Liver (tissue), 7 donors: ENCODE measurements at regions not wholly inside any gene's neighbourhood (a gene's known extent, or its start where the extent isn't known, plus 50 kb on each side); places are given as distances from the start of the nearest gene placed in this dataset.

Experiments
- DNase-seq: peaks from one replicate; pipeline ENCODE4 v3.0.0-alpha.2; 2017; ENCODE audit warnings: low spot score
- H3K27ac ChIP-seq, 2 donors: one replicate each; pipeline ENCODE4 v1.7.0; 2013; ENCODE audit warnings: inconsistent platforms in 2 of 2, low read length in 2 of 2, control low read depth in 1 of 2, low read depth in 1 of 2, mild to moderate bottlenecking in 1 of 2
- H3K27me3 ChIP-seq, 4 donors: one replicate each; pipeline versions ENCODE4 v1.6.1 to v1.7.0; 2013; ENCODE audit warnings: low read length in 3 of 4, inconsistent platforms in 1 of 4, mild to moderate bottlenecking in 1 of 4, moderate library complexity in 1 of 4; ENCODE audit not compliant: control insufficient read depth in 4 of 4, insufficient read depth in 4 of 4
- H3K36me3 ChIP-seq, 4 donors: one replicate each; pipeline versions ENCODE4 v1.6.1 to v1.7.0; 2013; ENCODE audit warnings: low read length in 3 of 4, mild to moderate bottlenecking in 3 of 4, low read depth in 1 of 4, moderate library complexity in 1 of 4; ENCODE audit not compliant: control insufficient read depth in 4 of 4, insufficient read depth in 3 of 4
- H3K4me1 ChIP-seq, 4 donors: one replicate each; pipeline versions ENCODE4 v1.6.1 to v1.7.0; 2013; ENCODE audit warnings: low read length in 3 of 4, mild to moderate bottlenecking in 3 of 4, moderate library complexity in 1 of 4; ENCODE audit not compliant: control insufficient read depth in 4 of 4, insufficient read depth in 4 of 4
- H3K4me3 ChIP-seq, 3 donors: one replicate each; pipeline versions ENCODE4 v1.6.1 to v1.7.0; 2013; ENCODE audit warnings: low read length in 3 of 3, control low read depth in 1 of 3, low read depth in 1 of 3, mild to moderate bottlenecking in 1 of 3
- H3K9ac ChIP-seq, 2 donors: one replicate each; pipeline ENCODE4 v1.7.0; 2013; ENCODE audit warnings: low read length in 2 of 2, mild to moderate bottlenecking in 2 of 2, moderate library complexity in 2 of 2, control low read depth in 1 of 2, low read depth in 1 of 2
- H3K9me3 ChIP-seq, 4 donors: one replicate each; pipeline versions ENCODE4 v1.6.1 to v1.7.0; 2013; ENCODE audit warnings: low read length in 3 of 4; ENCODE audit not compliant: control insufficient read depth in 4 of 4
- EGR1 ChIP-seq, 2 donors: IDR thresholded peaks; 2 replicates each; pipeline ENCODE4 v1.6.1; 2016 to 2018; ENCODE audit warnings: antibody characterized with exemption in 2 of 2, low read depth in 2 of 2
- FOXA1 ChIP-seq: IDR thresholded peaks from 2 replicates; pipeline ENCODE4 v1.6.1; 2016; ENCODE audit warnings: antibody characterized with exemption
- GABPA ChIP-seq, 2 donors: IDR thresholded peaks in 1 of 2; conservative IDR thresholded peaks in 1 of 2; 2 replicates each; pipeline ENCODE4 v1.6.1; 2016; ENCODE audit warnings: antibody characterized with exemption in 2 of 2, mild to moderate bottlenecking in 1 of 2, moderate library complexity in 1 of 2
- HNF4A ChIP-seq, 2 donors: conservative IDR thresholded peaks; 2 replicates each; pipeline ENCODE4 v1.6.1; 2016; ENCODE audit warnings: antibody characterized with exemption in 2 of 2, mild to moderate bottlenecking in 2 of 2
- HNF4G ChIP-seq: IDR thresholded peaks from 2 replicates; pipeline ENCODE4 v1.6.1; 2016; ENCODE audit warnings: antibody characterized with exemption
- JUND ChIP-seq, 2 donors: IDR thresholded peaks; 2 replicates each; pipeline ENCODE4 v1.6.1; 2016; ENCODE audit warnings: antibody characterized with exemption in 2 of 2
- NR2F2 ChIP-seq: IDR thresholded peaks from 2 replicates; pipeline ENCODE4 v1.6.1; 2016; ENCODE audit warnings: antibody characterized with exemption
- RAD21 ChIP-seq, 2 donors: IDR thresholded peaks; 2 replicates each; pipeline ENCODE4 v1.6.1; 2016; ENCODE audit warnings: antibody characterized with exemption in 2 of 2, mild to moderate bottlenecking in 2 of 2
- RXRA ChIP-seq, 2 donors: IDR thresholded peaks; 2 replicates each; pipeline ENCODE4 v1.6.1; 2017 to 2018; ENCODE audit warnings: antibody characterized with exemption in 2 of 2, mild to moderate bottlenecking in 1 of 2
- SP1 ChIP-seq: IDR thresholded peaks from 2 replicates; pipeline ENCODE4 v1.6.1; 2018; ENCODE audit warnings: antibody characterized with exemption, mild to moderate bottlenecking
- TAF1 ChIP-seq: conservative IDR thresholded peaks from 2 replicates; pipeline ENCODE4 v1.6.1; 2016; ENCODE audit warnings: antibody characterized with exemption, mild to moderate bottlenecking
- YY1 ChIP-seq: IDR thresholded peaks from 2 replicates; pipeline ENCODE4 v1.6.1; 2016; ENCODE audit warnings: antibody characterized with exemption, mild to moderate bottlenecking
- WGBS: extraction: QIAGEN DNeasy Blood & Tissue Kit; methylation state at CpG from one replicate; pipeline ENCODE4 v1.1.7; 2013; 5-methylcytosine and 5-hydroxymethylcytosine counted together
- TF ChIP-seq, protein P1 (sequence below): IDR thresholded peaks from 2 replicates; pipeline ENCODE4 v1.6.1; 2016; ENCODE audit warnings: antibody characterized with exemption
- TF ChIP-seq, protein P2 (sequence below): IDR thresholded peaks from 2 replicates; pipeline ENCODE4 v1.6.1; 2016; ENCODE audit warnings: antibody characterized with exemption
- TF ChIP-seq, protein P3 (sequence below): IDR thresholded peaks from 2 replicates; pipeline ENCODE4 v1.6.1; 2016; ENCODE audit warnings: antibody characterized with exemption
- donor health status: healthy.
- donor health status: healthy.
- donor health status: healthy.
- donor health status: healthy.

DNA sequence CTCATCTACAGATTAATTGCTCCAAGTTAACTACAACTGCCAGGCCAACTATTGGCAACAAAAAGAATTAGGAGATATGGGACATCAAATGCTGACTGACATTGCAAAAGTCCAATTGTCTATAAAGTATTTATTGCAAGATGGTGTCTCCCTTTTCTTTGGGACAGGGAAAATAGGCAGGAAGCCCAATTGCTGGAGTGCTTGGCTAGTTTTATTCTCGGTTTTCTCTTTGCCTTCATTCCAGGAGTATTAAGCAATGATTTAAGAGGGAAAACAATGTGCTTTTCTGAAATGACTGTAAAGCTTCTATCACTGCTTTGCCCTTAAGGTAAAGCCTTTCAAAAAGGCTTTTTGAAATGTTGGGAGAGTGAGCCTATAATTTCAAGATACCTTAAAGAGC is 62.8 kb upstream of the DIAPH2 start:
- Histone ChIP-seq H3K27ac (no peak overlapping the region), H3K4me3 (no peak overlapping the region), H3K9ac (no peak overlapping the region), H3K4me1 (no peaks in the 10 kb centered on the region), H3K27me3 (no peaks in the 10 kb centered on the region), H3K36me3 (no peaks in the 10 kb centered on the region), H3K9me3 (no peaks in the 10 kb centered on the region)
- no peak for TF ChIP-seq SP1
- no peak for TF ChIP-seq JUND (IDR thresholded peaks at IDR 0.05)
- no peak for TF ChIP-seq YY1
- TF ChIP-seq, protein P1, sequence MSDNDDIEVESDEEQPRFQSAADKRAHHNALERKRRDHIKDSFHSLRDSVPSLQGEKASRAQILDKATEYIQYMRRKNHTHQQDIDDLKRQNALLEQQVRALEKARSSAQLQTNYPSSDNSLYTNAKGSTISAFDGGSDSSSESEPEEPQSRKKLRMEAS: no peak
- TF ChIP-seq RAD21 (IDR thresholded peaks at IDR 0.05): no peak
- TF ChIP-seq FOXA1: no peak
- TF ChIP-seq HNF4A (conservative IDR thresholded peaks at IDR 0.05): no peak
- TF ChIP-seq NR2F2: no peak
- no peak for TF ChIP-seq TAF1
- TF ChIP-seq GABPA (IDR thresholded peaks at IDR 0.05 in 1 of 2, conservative IDR thresholded peaks at IDR 0.05 in 1 of 2): no peak
- TF ChIP-seq RXRA (IDR thresholded peaks at IDR 0.05): no peak
- TF ChIP-seq EGR1 (IDR thresholded peaks at IDR 0.05; ENCODE audit: low read depth in 2 of 2): no peak
- no peak for TF ChIP-seq HNF4G
- TF ChIP-seq, protein P2, sequence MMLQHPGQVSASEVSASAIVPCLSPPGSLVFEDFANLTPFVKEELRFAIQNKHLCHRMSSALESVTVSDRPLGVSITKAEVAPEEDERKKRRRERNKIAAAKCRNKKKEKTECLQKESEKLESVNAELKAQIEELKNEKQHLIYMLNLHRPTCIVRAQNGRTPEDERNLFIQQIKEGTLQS: no peak
- TF ChIP-seq, protein P3, sequence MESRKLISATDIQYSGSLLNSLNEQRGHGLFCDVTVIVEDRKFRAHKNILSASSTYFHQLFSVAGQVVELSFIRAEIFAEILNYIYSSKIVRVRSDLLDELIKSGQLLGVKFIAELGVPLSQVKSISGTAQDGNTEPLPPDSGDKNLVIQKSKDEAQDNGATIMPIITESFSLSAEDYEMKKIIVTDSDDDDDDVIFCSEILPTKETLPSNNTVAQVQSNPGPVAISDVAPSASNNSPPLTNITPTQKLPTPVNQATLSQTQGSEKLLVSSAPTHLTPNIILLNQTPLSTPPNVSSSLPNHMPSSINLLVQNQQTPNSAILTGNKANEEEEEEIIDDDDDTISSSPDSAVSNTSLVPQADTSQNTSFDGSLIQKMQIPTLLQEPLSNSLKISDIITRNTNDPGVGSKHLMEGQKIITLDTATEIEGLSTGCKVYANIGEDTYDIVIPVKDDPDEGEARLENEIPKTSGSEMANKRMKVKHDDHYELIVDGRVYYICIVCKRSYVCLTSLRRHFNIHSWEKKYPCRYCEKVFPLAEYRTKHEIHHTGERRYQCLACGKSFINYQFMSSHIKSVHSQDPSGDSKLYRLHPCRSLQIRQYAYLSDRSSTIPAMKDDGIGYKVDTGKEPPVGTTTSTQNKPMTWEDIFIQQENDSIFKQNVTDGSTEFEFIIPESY: no peak
- WGBS: 48% methylated on average over 1 of the region's 1 CpG
- DNase-seq: no peak
